HCT116 (cell line): ENCODE measurements at regions not wholly inside any gene's neighbourhood (a gene's known extent, or its start where the extent isn't known, plus 50 kb on each side); places are given as distances from the start of the nearest gene placed in this dataset.
A peak's percentile ranks its signal among the peaks of the same experiment; 100 is the strongest.

ENCODE experiments used
- ATAC-seq: fragments of 200-7000 bp; cut with Tn5 transposase; 2 replicates; pipeline ENCODE4 v1.9.1; 2020; ENCODE audit warnings: mild to moderate bottlenecking, moderate library complexity
- BruUV-seq: library from RNA; stranded (reverse); fragments of 400-500 nt; replicated peaks from 2 replicates; lab custom pipeline; 2021; lab: Mats Ljungman, UMichigan
- CTCF ChIA-PET: fragments of 300-600 bp; sonication (Branson Sonifier 250); formaldehyde crosslinking; loops from one replicate; lab custom pipeline; 2021; ENCODE audit warnings: antibody characterized with exemption; lab: Charles Lee
- POLR2A ChIA-PET: fragments of 300-600, 350-600 bp; sonication (Branson Sonifier 250); formaldehyde crosslinking; loops from one replicate; lab custom pipeline; 2021; ENCODE audit warnings: antibody characterized with exemption; lab: Charles Lee
- RAD21 ChIA-PET, 2 experiments: fragments of 300-600 bp; sonication (Branson Sonifier 250); formaldehyde crosslinking; loops; one replicate each; lab custom pipeline; 2023; ENCODE audit warnings: low total read pairs in 2 of 2; ENCODE audit not compliant: uncharacterized antibody in 2 of 2, unreplicated experiment in 2 of 2, low non-redundant PET in 1 of 2; lab: Charles Lee
- DNase-seq: peaks from one replicate; pipeline ENCODE4 v3.0.0-alpha.2; 2010; ENCODE audit warnings: low read depth, low spot score
- H2AFZ ChIP-seq: fragments of 200-600 bp; shearing (Covaris generic), sonication (generic); 2 replicates; pipeline ENCODE4 v1.6.1; 2017; ENCODE audit warnings: low read depth, mixed run types, mixed read lengths, antibody characterized with exemption, low read length; ENCODE audit not compliant: poor library complexity, severe bottlenecking
- H3K27ac ChIP-seq: 2 replicates; pipeline ENCODE4 v1.5.1; 2012; ENCODE audit warnings: low read depth, low read length
- H3K27me3 ChIP-seq: fragments of 200-600 bp; sonication (generic); 2 replicates; pipeline ENCODE4 v1.6.1; 2016; ENCODE audit warnings: mixed run types, low read length, mixed read lengths; ENCODE audit not compliant: insufficient read depth
- H3K36me3 ChIP-seq, 2 experiments: fragments of 200-500 bp in 1 of 2; fragments of 200-600 bp in 1 of 2; sonication (Bioruptor generic) in 1 of 2; sonication (generic) in 1 of 2; 2 replicates each; pipeline versions ENCODE4 v1.5.1 to v1.6.1; 2014 to 2016; ENCODE audit warnings: low read length in 2 of 2, inconsistent platforms in 1 of 2, mixed read lengths in 1 of 2, mixed run types in 1 of 2; ENCODE audit not compliant: insufficient read depth in 2 of 2, control insufficient read depth in 1 of 2
- H3K4me1 ChIP-seq, 2 experiments: fragments of 200-600 bp in 1 of 2; sonication (generic) in 1 of 2; 2 replicates each; pipeline versions ENCODE4 v1.5.1 to v1.6.1; 2012 to 2017; ENCODE audit warnings: low read length in 2 of 2, inconsistent platforms in 1 of 2, mild to moderate bottlenecking in 1 of 2, mixed read lengths in 1 of 2, mixed run types in 1 of 2, moderate library complexity in 1 of 2; ENCODE audit not compliant: insufficient read depth in 2 of 2, control insufficient read depth in 1 of 2
- H3K4me2 ChIP-seq: fragments of 200-600 bp; sonication (generic); 2 replicates; pipeline ENCODE4 v1.6.1; 2017; ENCODE audit warnings: mixed run types, low read length, mixed read lengths
- H3K4me3 ChIP-seq, 2 experiments: fragments of 200-600 bp in 1 of 2; sonication (generic) in 1 of 2; replicated peaks in 1 of 2; 2 replicates each; pipeline ENCODE4 v1.5.1; 2011 to 2016; ENCODE audit warnings: low read length in 2 of 2, control low read depth in 1 of 2, low read depth in 1 of 2, mild to moderate bottlenecking in 1 of 2, mixed read lengths in 1 of 2, mixed run types in 1 of 2
- H3K79me2 ChIP-seq: fragments of 200-600 bp; sonication (generic); 2 replicates; pipeline ENCODE4 v1.6.1; 2017; ENCODE audit warnings: mild to moderate bottlenecking, mixed run types, low read length, moderate library complexity, mixed read lengths; ENCODE audit not compliant: insufficient read depth
- H3K9ac ChIP-seq: fragments of 200-600 bp; sonication (generic); 2 replicates; pipeline ENCODE4 v1.6.1; 2016; ENCODE audit warnings: low read length, mixed read lengths
- H3K9me2 ChIP-seq: fragments of 200-600 bp; sonication (generic), shearing (Covaris generic); 2 replicates; pipeline ENCODE4 v1.6.1; 2017; ENCODE audit warnings: mixed run types, mild to moderate bottlenecking, moderate library complexity; ENCODE audit not compliant: insufficient read depth
- H3K9me3 ChIP-seq, 2 experiments: fragments of 200-500 bp in 1 of 2; fragments of 200-600 bp in 1 of 2; sonication (Bioruptor generic) in 1 of 2; sonication (generic) in 1 of 2; 2 replicates each; pipeline ENCODE4 v1.6.1; 2014 to 2017; ENCODE audit warnings: low read length in 2 of 2, mixed read lengths in 2 of 2, inconsistent platforms in 1 of 2, low read depth in 1 of 2, mild to moderate bottlenecking in 1 of 2, mixed run types in 1 of 2, moderate library complexity in 1 of 2; ENCODE audit not compliant: control insufficient read depth in 1 of 2, insufficient read depth in 1 of 2
- H4K20me1 ChIP-seq: fragments of 200-600 bp; sonication (generic), shearing (Covaris generic); 2 replicates; pipeline ENCODE4 v1.6.1; 2017; ENCODE audit warnings: mixed run types, mild to moderate bottlenecking, moderate library complexity; ENCODE audit not compliant: insufficient read depth
- CBX3 ChIP-seq: IDR thresholded peaks from 2 replicates; pipeline ENCODE4 v1.6.1; 2012; ENCODE audit warnings: low read depth
- CEBPB ChIP-seq: IDR thresholded peaks from 2 replicates; pipeline ENCODE4 v1.6.1; 2012; ENCODE audit warnings: low read depth
- EZH2 ChIP-seq: fragments of 200-600 bp; sonication (generic); IDR thresholded peaks from 2 replicates; pipeline ENCODE4 v1.6.1; 2017; ENCODE audit warnings: antibody characterized with exemption, mixed run types
- EZH2phosphoT487 ChIP-seq: fragments of 200-600 bp; IDR thresholded peaks from 2 replicates; pipeline ENCODE4 v1.6.1; 2018; ENCODE audit warnings: antibody characterized with exemption, borderline replicate concordance
- FOSL1 ChIP-seq: IDR thresholded peaks from 2 replicates; pipeline ENCODE4 v1.6.1; 2012; ENCODE audit warnings: low read depth
- JUND ChIP-seq: IDR thresholded peaks from 2 replicates; pipeline ENCODE4 v1.6.1; 2012
- RAD21 ChIP-seq: IDR thresholded peaks from 2 replicates; pipeline ENCODE4 v1.6.1; 2012; ENCODE audit warnings: low read depth, mild to moderate bottlenecking
- YY1 ChIP-seq: IDR thresholded peaks from 2 replicates; pipeline ENCODE4 v1.6.1; 2011; ENCODE audit warnings: low read length, low read depth, moderate library complexity, mild to moderate bottlenecking; ENCODE audit not compliant: insufficient replicate concordance; ENCODE audit errors: extremely low read depth
- intact Hi-C: fragments of 100-400 bp; cut with micrococcal nuclease; formaldehyde crosslinking; loops from 2 replicates; pipeline ENCODE4 v1.10.0; 2022
- TF ChIP-seq, protein P1 (sequence below): IDR thresholded peaks from 2 replicates; pipeline ENCODE4 v1.6.1; 2011; ENCODE audit warnings: mild to moderate bottlenecking, low read length, moderate library complexity; ENCODE audit not compliant: insufficient replicate concordance; ENCODE audit errors: extremely low read depth

DNA sequence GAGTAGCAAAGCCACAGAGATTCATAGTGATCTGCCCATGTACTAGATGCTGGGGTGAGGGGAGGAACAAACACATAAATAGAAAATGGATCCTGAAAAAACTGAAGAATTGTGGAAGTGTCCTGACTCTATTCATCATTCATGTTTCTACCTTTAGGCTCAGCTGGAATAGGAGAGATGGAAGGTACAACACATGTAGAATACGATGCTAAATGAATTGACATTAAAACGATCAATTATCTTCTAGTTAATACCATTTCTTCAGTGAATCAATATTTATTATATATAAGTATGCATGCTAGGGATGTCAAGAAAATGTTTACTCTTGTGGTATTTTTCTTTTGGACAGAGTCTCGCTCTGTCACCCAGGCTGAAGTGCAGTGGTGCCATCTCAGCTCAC, 159.1 kb downstream of the IRS1 start:
- H3K27ac ChIP-seq, result 0 out of 2 replicates have a peak overlapping the region, but pooled peaks have one; percentile 6
- H2AFZ ChIP-seq, result no peak overlapping the region
- DNase-seq (no peak), ATAC-seq (no peak)
- no peaks in the 10 kb centered on the region for H3K9me2 ChIP-seq
- peaks cover 50 to 61% of the 10 kb centered on the region in 2 experiments for H3K4me1 ChIP-seq
- H3K79me2 ChIP-seq, result peaks cover 65% of the 10 kb centered on the region
- intact Hi-C loops, result no loop called here
- no peak overlapping the region for H3K4me2 ChIP-seq
- peaks cover 0 to 48% of the 10 kb centered on the region in 2 experiments; a peak in 2 of 4 replicates for H3K36me3 ChIP-seq
- ChIA-PET POLR2A (no interaction called here), CTCF (no interaction called here), RAD21 (no interaction called here)
- no peak overlapping the region for H3K9ac ChIP-seq
- no peak overlapping the region for H3K4me3 ChIP-seq
- H3K27me3 ChIP-seq, result no peaks in the 10 kb centered on the region
- H4K20me1 ChIP-seq, result no peaks in the 10 kb centered on the region
- H3K9me3 ChIP-seq, result peaks cover 5 to 17% of the 10 kb centered on the region in 2 experiments; a peak in 2 of 4 replicates
- 0 out of 2 replicates have a peak, but pooled peaks have one; percentile 45 for TF ChIP-seq CBX3
- no peak for TF ChIP-seq EZH2phosphoT487
- BruUV-seq, result no TSS peak

GRCh38 chr2:226639550-226639949, 160.1 kb downstream of the IRS1 start:
- H3K4me1 ChIP-seq, result peaks cover 40 to 56% of the 10 kb centered on the region in 2 experiments
- H3K4me3 ChIP-seq, result no peak overlapping the region
- ChIA-PET CTCF (no interaction called here), RAD21 (no interaction called here), POLR2A (interaction anchor here (1.3 kb wide), 1 partner anchor 9 kb away, joined by 4 read pairs; no protein-coding TSS in a partner anchor)
- H3K79me2 ChIP-seq, result peaks cover 75% of the 10 kb centered on the region
- no TSS peak for BruUV-seq
- no peak for ATAC-seq
- no peaks in the 10 kb centered on the region for H3K9me2 ChIP-seq
- no peak for TF ChIP-seq YY1
- TF ChIP-seq JUND, result 0 out of 2 replicates have a peak, but pooled peaks have one; percentile 5
- TF ChIP-seq, protein P1, sequence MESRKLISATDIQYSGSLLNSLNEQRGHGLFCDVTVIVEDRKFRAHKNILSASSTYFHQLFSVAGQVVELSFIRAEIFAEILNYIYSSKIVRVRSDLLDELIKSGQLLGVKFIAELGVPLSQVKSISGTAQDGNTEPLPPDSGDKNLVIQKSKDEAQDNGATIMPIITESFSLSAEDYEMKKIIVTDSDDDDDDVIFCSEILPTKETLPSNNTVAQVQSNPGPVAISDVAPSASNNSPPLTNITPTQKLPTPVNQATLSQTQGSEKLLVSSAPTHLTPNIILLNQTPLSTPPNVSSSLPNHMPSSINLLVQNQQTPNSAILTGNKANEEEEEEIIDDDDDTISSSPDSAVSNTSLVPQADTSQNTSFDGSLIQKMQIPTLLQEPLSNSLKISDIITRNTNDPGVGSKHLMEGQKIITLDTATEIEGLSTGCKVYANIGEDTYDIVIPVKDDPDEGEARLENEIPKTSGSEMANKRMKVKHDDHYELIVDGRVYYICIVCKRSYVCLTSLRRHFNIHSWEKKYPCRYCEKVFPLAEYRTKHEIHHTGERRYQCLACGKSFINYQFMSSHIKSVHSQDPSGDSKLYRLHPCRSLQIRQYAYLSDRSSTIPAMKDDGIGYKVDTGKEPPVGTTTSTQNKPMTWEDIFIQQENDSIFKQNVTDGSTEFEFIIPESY, result no peak
- no peak for TF ChIP-seq FOSL1
- TF ChIP-seq CBX3, result no peak; the same call in 1 of the 2 replicates
- no peak for TF ChIP-seq CEBPB
- no peak for TF ChIP-seq RAD21
- TF ChIP-seq EZH2, result no peak
- DNase-seq, result no peak
- no peaks in the 10 kb centered on the region for H3K27me3 ChIP-seq
- peaks cover 5 to 17% of the 10 kb centered on the region in 2 experiments; a peak in 2 of 4 replicates for H3K9me3 ChIP-seq
- no peak overlapping the region for H3K9ac ChIP-seq
- peaks cover 0 to 48% of the 10 kb centered on the region in 2 experiments; a peak in 2 of 4 replicates for H3K36me3 ChIP-seq
- no peaks in the 10 kb centered on the region for H4K20me1 ChIP-seq
- H2AFZ ChIP-seq, result no peak overlapping the region
- intact Hi-C loops, result no loop called here
- H3K27ac ChIP-seq, result peak overlapping the region; percentile 58
- H3K4me2 ChIP-seq, result no peak overlapping the region
